ENCODE measurements at regions not wholly inside any gene's neighbourhood (a gene's known extent, or its start where the extent isn't known, plus 50 kb on each side); places are given as distances from the start of the nearest gene placed in this dataset.
"Not testable (repeated sequence)": the region's sequence is repeated elsewhere in the genome, so short reads cannot be mapped to it uniquely, and the experiment has no call there.

DNA sequence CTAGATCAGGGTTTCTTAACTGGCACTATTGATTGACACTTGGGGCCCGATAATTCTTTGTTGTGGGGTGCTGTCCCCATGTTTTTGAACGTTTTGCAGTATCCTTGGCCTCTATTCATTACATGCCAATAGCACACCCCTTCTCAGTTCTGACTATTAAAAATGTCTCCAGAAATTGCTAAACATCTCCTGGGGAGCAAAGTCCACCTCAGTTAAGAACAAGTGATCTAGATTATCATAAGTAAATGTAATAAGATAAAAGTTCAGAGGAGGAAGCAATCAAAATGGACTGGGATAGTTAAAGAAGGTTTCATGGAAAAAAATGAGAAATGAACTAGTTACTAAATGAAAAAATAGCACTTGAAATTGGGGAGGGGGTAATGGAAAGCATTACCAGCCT lies 98.1 kb upstream of the MIR17HG start:
- Histone ChIP-seq H3K36me3 (no peaks in the 10 kb centered on the region), H3K27ac (no peak overlapping the region), H3K4me1 (no peaks in the 10 kb centered on the region), H3K27me3 (ENCODE audit: low read depth) (no peaks in the 10 kb centered on the region), H3K9me3 (no peaks in the 10 kb centered on the region), H3K4me3 (no peak overlapping the region)
- ATAC-seq (no peak), DNase-seq (no peak)
- TF ChIP-seq, protein P1, sequence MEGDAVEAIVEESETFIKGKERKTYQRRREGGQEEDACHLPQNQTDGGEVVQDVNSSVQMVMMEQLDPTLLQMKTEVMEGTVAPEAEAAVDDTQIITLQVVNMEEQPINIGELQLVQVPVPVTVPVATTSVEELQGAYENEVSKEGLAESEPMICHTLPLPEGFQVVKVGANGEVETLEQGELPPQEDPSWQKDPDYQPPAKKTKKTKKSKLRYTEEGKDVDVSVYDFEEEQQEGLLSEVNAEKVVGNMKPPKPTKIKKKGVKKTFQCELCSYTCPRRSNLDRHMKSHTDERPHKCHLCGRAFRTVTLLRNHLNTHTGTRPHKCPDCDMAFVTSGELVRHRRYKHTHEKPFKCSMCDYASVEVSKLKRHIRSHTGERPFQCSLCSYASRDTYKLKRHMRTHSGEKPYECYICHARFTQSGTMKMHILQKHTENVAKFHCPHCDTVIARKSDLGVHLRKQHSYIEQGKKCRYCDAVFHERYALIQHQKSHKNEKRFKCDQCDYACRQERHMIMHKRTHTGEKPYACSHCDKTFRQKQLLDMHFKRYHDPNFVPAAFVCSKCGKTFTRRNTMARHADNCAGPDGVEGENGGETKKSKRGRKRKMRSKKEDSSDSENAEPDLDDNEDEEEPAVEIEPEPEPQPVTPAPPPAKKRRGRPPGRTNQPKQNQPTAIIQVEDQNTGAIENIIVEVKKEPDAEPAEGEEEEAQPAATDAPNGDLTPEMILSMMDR (IDR thresholded peaks at IDR 0.05) = no peak
- intact Hi-C loops (cut with DNase I) = no loop called here

DNA sequence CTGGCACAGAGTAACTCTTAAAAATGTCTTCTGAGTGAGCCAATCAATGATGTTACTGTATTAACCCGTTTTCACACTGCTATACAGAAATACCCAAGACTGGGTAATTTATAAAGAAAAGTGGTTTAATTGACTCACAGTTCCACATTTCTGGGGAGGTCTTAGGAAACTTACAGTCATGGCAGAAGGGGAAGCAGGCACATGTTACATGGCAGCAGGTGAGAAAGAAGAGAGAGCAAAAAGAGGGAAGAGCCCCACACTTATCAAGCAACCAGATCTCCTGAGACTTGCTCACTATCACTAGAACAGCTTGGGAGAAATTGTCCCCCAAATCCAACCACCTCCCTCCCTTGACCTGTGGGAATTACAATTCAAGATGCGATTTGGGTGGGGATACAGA lies 97.6 kb upstream of the MIR17HG start:
- Histone ChIP-seq H3K4me1 (no peaks in the 10 kb centered on the region), H3K27me3 (ENCODE audit: low read depth) (no peaks in the 10 kb centered on the region), H3K4me3 (no peak overlapping the region), H3K36me3 (no peaks in the 10 kb centered on the region), H3K27ac (no peak overlapping the region), H3K9me3 (no peaks in the 10 kb centered on the region)
- TF ChIP-seq, protein P1 (IDR thresholded peaks at IDR 0.05) = no peak
- DNase-seq (no peak), ATAC-seq (no peak)
- intact Hi-C loops (cut with DNase I) = no loop called here

DNA sequence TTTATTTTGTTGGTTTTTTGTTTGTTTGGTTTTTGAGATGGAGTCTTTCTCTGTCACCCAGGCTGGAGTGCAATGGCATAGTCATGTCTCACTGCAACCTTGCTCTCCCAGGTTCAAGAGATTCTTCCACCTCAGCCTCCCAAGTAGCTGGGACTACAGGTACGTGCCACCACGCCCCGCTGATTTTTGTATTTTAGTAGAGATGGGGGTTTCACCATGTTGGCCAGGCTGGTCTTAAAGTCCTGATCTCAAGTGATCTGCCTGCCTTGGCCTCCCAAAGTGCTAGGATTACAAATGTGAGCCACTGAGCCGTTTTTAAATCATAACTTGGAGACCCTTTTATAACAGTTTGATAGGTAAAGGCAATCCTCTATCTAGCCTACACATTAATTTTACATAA lies 95.9 kb upstream of the MIR17HG start:
- DNase-seq; ATAC-seq; intact Hi-C loops (cut with DNase I); H3K4me3 ChIP-seq; H3K27ac ChIP-seq; H3K4me1 ChIP-seq; H3K27me3 ChIP-seq (ENCODE audit: low read depth); H3K9me3 ChIP-seq; H3K36me3 ChIP-seq: not testable (repeated sequence)

DNA sequence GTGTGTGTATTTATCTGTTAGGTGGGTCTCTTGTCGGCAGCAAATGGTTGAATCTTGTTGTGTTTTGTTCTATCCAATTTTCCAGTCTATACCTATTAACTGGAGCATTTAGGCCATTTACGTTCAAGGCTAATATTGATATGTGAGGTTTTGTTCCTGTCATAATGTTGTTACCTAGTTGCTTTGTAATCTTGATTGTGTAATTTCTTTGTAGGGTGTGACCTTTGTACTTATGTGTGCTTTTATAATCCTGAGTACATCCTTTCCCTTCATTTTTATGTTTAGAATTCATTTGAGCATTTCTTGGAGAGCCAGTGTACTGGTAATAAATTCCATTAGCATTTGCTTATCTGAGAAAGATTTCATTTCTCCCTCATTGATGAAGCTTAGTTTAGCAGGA lies 83.0 kb upstream of the MIR17HG start:
- Histone ChIP-seq H3K4me1 (no peaks in the 10 kb centered on the region), H3K4me3 (no peak overlapping the region), H3K27me3 (ENCODE audit: low read depth) (no peaks in the 10 kb centered on the region), H3K27ac (no peak overlapping the region), H3K9me3 (peaks cover 6% of the 10 kb centered on the region), H3K36me3 (no peaks in the 10 kb centered on the region)
- DNase-seq (no peak), ATAC-seq (no peak)
- TF ChIP-seq, protein P1 (IDR thresholded peaks at IDR 0.05) = no peak
- intact Hi-C loops (cut with DNase I) = no loop called here

DNA sequence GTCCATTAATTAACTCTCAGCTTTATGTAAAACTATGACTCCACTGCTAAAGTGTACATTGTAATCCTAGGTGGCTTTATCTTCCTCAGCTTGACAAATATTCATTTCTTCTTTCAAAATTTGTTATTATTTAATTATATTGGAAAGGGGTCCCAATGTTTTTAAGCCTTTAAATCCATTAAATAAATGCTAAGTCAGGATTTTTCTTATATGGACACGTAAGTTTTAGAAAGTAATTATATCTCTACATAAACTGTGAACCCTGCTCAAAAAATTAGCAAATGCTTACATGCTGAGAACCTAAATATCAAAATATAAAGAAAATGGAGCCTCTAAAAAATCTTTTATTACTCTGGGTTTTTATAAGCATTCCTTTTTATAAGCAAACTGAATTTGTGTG lies 78.2 kb upstream of the MIR17HG start:
- H3K27me3 ChIP-seq (ENCODE audit: low read depth) = no peaks in the 10 kb centered on the region
- H3K27ac ChIP-seq = no peak overlapping the region
- ATAC-seq (no peak), DNase-seq (no peak)
- H3K9me3 ChIP-seq = peaks cover 6% of the 10 kb centered on the region
- TF ChIP-seq, protein P1 (IDR thresholded peaks at IDR 0.05) = no peak
- no peaks in the 10 kb centered on the region for H3K36me3 ChIP-seq
- intact Hi-C loops (cut with DNase I) = no loop called here
- H3K4me3 ChIP-seq = no peak overlapping the region
- no peaks in the 10 kb centered on the region for H3K4me1 ChIP-seq

DNA sequence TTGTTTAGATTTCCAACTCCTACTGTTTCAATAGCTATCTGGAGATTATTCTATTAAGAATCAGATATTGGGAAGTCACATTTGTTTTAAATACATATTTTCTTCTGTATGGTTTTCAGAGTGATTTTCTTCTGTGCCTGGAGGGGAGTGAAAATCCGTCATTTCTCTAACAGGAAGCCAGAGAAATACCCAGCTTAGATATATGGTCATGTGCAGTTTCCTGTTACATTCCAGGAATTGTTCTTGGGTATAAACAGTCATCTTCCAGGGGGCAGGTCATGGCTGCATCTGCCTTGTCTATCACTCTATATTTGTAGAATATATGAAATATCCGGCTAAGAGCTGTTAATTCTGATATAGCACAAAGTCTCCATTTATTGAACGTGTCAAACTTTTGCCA lies 77.5 kb upstream of the MIR17HG start:
- Histone ChIP-seq H3K36me3 (no peaks in the 10 kb centered on the region), H3K4me1 (no peaks in the 10 kb centered on the region), H3K9me3 (no peaks in the 10 kb centered on the region), H3K27me3 (ENCODE audit: low read depth) (no peaks in the 10 kb centered on the region), H3K27ac (no peak overlapping the region), H3K4me3 (no peak overlapping the region)
- DNase-seq (no peak), ATAC-seq (no peak)
- TF ChIP-seq, protein P1 (IDR thresholded peaks at IDR 0.05) = no peak
- intact Hi-C loops (cut with DNase I) = no loop called here

Data from lower lobe of right lung (tissue), 2 donors.